ENCODE measurements at regions not wholly inside any gene's neighbourhood (a gene's known extent, or its start where the extent isn't known, plus 50 kb on each side); places are given as distances from the start of the nearest gene placed in this dataset.

GRCh38 chr10:61130366-61130765 lies 186.4 kb upstream of the RHOBTB1 start:
- Histone ChIP-seq H2BK120ac (ENCODE audit: low read depth, low read length) (no peak overlapping the region), H3K14ac (ENCODE audit: low read length) (no peak overlapping the region), H2AFZ (ENCODE audit: low read length) (no peak overlapping the region), H3K9me3 (replicated peaks in 1 of 2; ENCODE audit: control insufficient read depth in 2 of 2, insufficient read depth in 1 of 2, low read depth in 1 of 2, low read length in 2 of 2) (peaks cover 0 to 3% of the 10 kb centered on the region in 2 donors), H3K9ac (ENCODE audit: low read depth, low read length, poor library complexity) (no peak overlapping the region), H3K4me2 (ENCODE audit: insufficient read depth, low read length, poor library complexity, severe bottlenecking) (no peak overlapping the region), H2BK5ac (ENCODE audit: low read length) (no peak overlapping the region), H3K79me1 (ENCODE audit: low read depth, low read length) (no peaks in the 10 kb centered on the region), H3K27me3 (ENCODE audit: control insufficient read depth in 3 of 3, insufficient read depth in 3 of 3, low read depth in 1 of 3, low read length in 3 of 3) (no peaks in the 10 kb centered on the region), H3K4ac (ENCODE audit: low read length) (no peak overlapping the region), H4K8ac (ENCODE audit: low read depth, low read length) (no peak overlapping the region), H3K27ac (replicated peaks; ENCODE audit: low read length) (no peak overlapping the region), H4K91ac (ENCODE audit: low read depth, low read length, poor library complexity) (no peak overlapping the region), H3K4me3 (ENCODE audit: low read length in 2 of 2) (no peak overlapping the region), H2BK12ac (ENCODE audit: low read length) (no peak overlapping the region), H2BK15ac (ENCODE audit: low read length) (no peak overlapping the region), H3K23ac (ENCODE audit: low read depth, low read length, poor library complexity) (no peak overlapping the region), H2AK5ac (ENCODE audit: low read depth, low read length) (no peak overlapping the region), H3K4me1 (ENCODE audit: control insufficient read depth in 2 of 2, insufficient read depth in 1 of 2, low read depth in 1 of 2, low read length in 2 of 2) (no peaks in the 10 kb centered on the region), H3K18ac (ENCODE audit: low read length) (no peak overlapping the region), H3K36me3 (replicated peaks in 1 of 2; ENCODE audit: control insufficient read depth in 2 of 2, insufficient read depth in 2 of 2, low read length in 2 of 2) (no peaks in the 10 kb centered on the region)
- no CpG with 5 or more reads among the region's 1 CpG for WGBS, 2 donors (ENCODE audit: extremely low coverage in 2 of 2, insufficient read length in 2 of 2, insufficient replicate concordance in 1 of 2)
- no peak for DNase-seq (ENCODE audit: low spot score)

GRCh38 chr10:61128196-61128595 lies 184.2 kb upstream of the RHOBTB1 start:
- no peak overlapping the region for H2AFZ ChIP-seq (ENCODE audit: low read length)
- no peak overlapping the region for H3K27ac ChIP-seq (replicated peaks; ENCODE audit: low read length)
- H3K36me3 ChIP-seq (replicated peaks in 1 of 2; ENCODE audit: control insufficient read depth in 2 of 2, insufficient read depth in 2 of 2, low read length in 2 of 2) = no peaks in the 10 kb centered on the region
- no peaks in the 10 kb centered on the region for H3K79me1 ChIP-seq (ENCODE audit: low read depth, low read length)
- H3K23ac ChIP-seq (ENCODE audit: low read depth, low read length, poor library complexity) = no peak overlapping the region
- no peak overlapping the region for H2BK5ac ChIP-seq (ENCODE audit: low read length)
- no peak overlapping the region for H2BK120ac ChIP-seq (ENCODE audit: low read depth, low read length)
- no peak overlapping the region for H3K4ac ChIP-seq (ENCODE audit: low read length)
- no peak overlapping the region for H3K4me2 ChIP-seq (ENCODE audit: insufficient read depth, low read length, poor library complexity, severe bottlenecking)
- H3K18ac ChIP-seq (ENCODE audit: low read length) = no peak overlapping the region
- no peak for DNase-seq (ENCODE audit: low spot score)
- no peak overlapping the region for H3K4me3 ChIP-seq (ENCODE audit: low read length in 2 of 2)
- H2BK15ac ChIP-seq (ENCODE audit: low read length) = no peak overlapping the region
- no peak overlapping the region for H4K8ac ChIP-seq (ENCODE audit: low read depth, low read length)
- no peak overlapping the region for H3K14ac ChIP-seq (ENCODE audit: low read length)
- H3K9ac ChIP-seq (ENCODE audit: low read depth, low read length, poor library complexity) = no peak overlapping the region
- H4K91ac ChIP-seq (ENCODE audit: low read depth, low read length, poor library complexity) = no peak overlapping the region
- peaks cover 0 to 3% of the 10 kb centered on the region in 2 donors for H3K9me3 ChIP-seq (replicated peaks in 1 of 2; ENCODE audit: control insufficient read depth in 2 of 2, insufficient read depth in 1 of 2, low read depth in 1 of 2, low read length in 2 of 2)
- H2AK5ac ChIP-seq (ENCODE audit: low read depth, low read length) = no peak overlapping the region
- no peaks in the 10 kb centered on the region for H3K4me1 ChIP-seq (ENCODE audit: control insufficient read depth in 2 of 2, insufficient read depth in 1 of 2, low read depth in 1 of 2, low read length in 2 of 2)
- H2BK12ac ChIP-seq (ENCODE audit: low read length) = no peak overlapping the region
- H3K27me3 ChIP-seq (ENCODE audit: control insufficient read depth in 3 of 3, insufficient read depth in 3 of 3, low read depth in 1 of 3, low read length in 3 of 3) = no peaks in the 10 kb centered on the region

- no peaks in the 10 kb centered on the region for H3K79me1 ChIP-seq (ENCODE audit: low read depth, low read length)
- H3K4ac ChIP-seq (ENCODE audit: low read length) = no peak overlapping the region
- no peak overlapping the region for H2AFZ ChIP-seq (ENCODE audit: low read length)
- H3K9me3 ChIP-seq (replicated peaks in 1 of 2; ENCODE audit: control insufficient read depth in 2 of 2, insufficient read depth in 1 of 2, low read depth in 1 of 2, low read length in 2 of 2) = no peaks in the 10 kb centered on the region
- H3K36me3 ChIP-seq (replicated peaks in 1 of 2; ENCODE audit: control insufficient read depth in 2 of 2, insufficient read depth in 2 of 2, low read length in 2 of 2) = no peaks in the 10 kb centered on the region
- H3K14ac ChIP-seq (ENCODE audit: low read length) = no peak overlapping the region
- no peak overlapping the region for H3K9ac ChIP-seq (ENCODE audit: low read depth, low read length, poor library complexity)
- no peak overlapping the region for H4K8ac ChIP-seq (ENCODE audit: low read depth, low read length)
- no peak overlapping the region for H4K91ac ChIP-seq (ENCODE audit: low read depth, low read length, poor library complexity)
- H2BK5ac ChIP-seq (ENCODE audit: low read length) = no peak overlapping the region
- no peak overlapping the region for H2AK5ac ChIP-seq (ENCODE audit: low read depth, low read length)
- H3K23ac ChIP-seq (ENCODE audit: low read depth, low read length, poor library complexity) = no peak overlapping the region
- no CpG with 5 or more reads among the region's 3 CpGs for WGBS, 2 donors (ENCODE audit: extremely low coverage in 2 of 2, insufficient read length in 2 of 2, insufficient replicate concordance in 1 of 2)
- H2BK15ac ChIP-seq (ENCODE audit: low read length) = no peak overlapping the region
- no peaks in the 10 kb centered on the region for H3K27me3 ChIP-seq (ENCODE audit: control insufficient read depth in 3 of 3, insufficient read depth in 3 of 3, low read depth in 1 of 3, low read length in 3 of 3)
- no peak overlapping the region for H3K4me3 ChIP-seq (ENCODE audit: low read length in 2 of 2)
- no peaks in the 10 kb centered on the region for H3K4me1 ChIP-seq (ENCODE audit: control insufficient read depth in 2 of 2, insufficient read depth in 1 of 2, low read depth in 1 of 2, low read length in 2 of 2)
- H3K4me2 ChIP-seq (ENCODE audit: insufficient read depth, low read length, poor library complexity, severe bottlenecking) = no peak overlapping the region
- no peak overlapping the region for H2BK120ac ChIP-seq (ENCODE audit: low read depth, low read length)
- no peak overlapping the region for H2BK12ac ChIP-seq (ENCODE audit: low read length)
- no peak overlapping the region for H3K27ac ChIP-seq (replicated peaks; ENCODE audit: low read length)
- no peak overlapping the region for H3K18ac ChIP-seq (ENCODE audit: low read length)
- no peak for DNase-seq (ENCODE audit: low spot score)
Observed at GRCh38 chr10:61125560-61126170, 181.7 kb upstream of the RHOBTB1 start.

GRCh38 chr10:61124756-61125530 lies 181.0 kb upstream of the RHOBTB1 start:
- H3K36me3 ChIP-seq (replicated peaks in 1 of 2; ENCODE audit: control insufficient read depth in 2 of 2, insufficient read depth in 2 of 2, low read length in 2 of 2) = no peaks in the 10 kb centered on the region
- H2BK15ac ChIP-seq (ENCODE audit: low read length) = no peak overlapping the region
- no peak overlapping the region for H3K14ac ChIP-seq (ENCODE audit: low read length)
- no peak overlapping the region for H2AFZ ChIP-seq (ENCODE audit: low read length)
- H2BK5ac ChIP-seq (ENCODE audit: low read length) = no peak overlapping the region
- no peak overlapping the region for H3K23ac ChIP-seq (ENCODE audit: low read depth, low read length, poor library complexity)
- no peaks in the 10 kb centered on the region for H3K9me3 ChIP-seq (replicated peaks in 1 of 2; ENCODE audit: control insufficient read depth in 2 of 2, insufficient read depth in 1 of 2, low read depth in 1 of 2, low read length in 2 of 2)
- no peak overlapping the region for H3K4me3 ChIP-seq (ENCODE audit: low read length in 2 of 2)
- H3K4me2 ChIP-seq (ENCODE audit: insufficient read depth, low read length, poor library complexity, severe bottlenecking) = no peak overlapping the region
- H3K27ac ChIP-seq (replicated peaks; ENCODE audit: low read length) = no peak overlapping the region
- H3K18ac ChIP-seq (ENCODE audit: low read length) = no peak overlapping the region
- H3K4me1 ChIP-seq (ENCODE audit: control insufficient read depth in 2 of 2, insufficient read depth in 1 of 2, low read depth in 1 of 2, low read length in 2 of 2) = no peaks in the 10 kb centered on the region
- no peak overlapping the region for H2AK5ac ChIP-seq (ENCODE audit: low read depth, low read length)
- H3K4ac ChIP-seq (ENCODE audit: low read length) = no peak overlapping the region
- no peaks in the 10 kb centered on the region for H3K27me3 ChIP-seq (ENCODE audit: control insufficient read depth in 3 of 3, insufficient read depth in 3 of 3, low read depth in 1 of 3, low read length in 3 of 3)
- DNase-seq (ENCODE audit: low spot score) = no peak
- H3K9ac ChIP-seq (ENCODE audit: low read depth, low read length, poor library complexity) = no peak overlapping the region
- no peak overlapping the region for H4K91ac ChIP-seq (ENCODE audit: low read depth, low read length, poor library complexity)
- no peak overlapping the region for H4K8ac ChIP-seq (ENCODE audit: low read depth, low read length)
- H3K79me1 ChIP-seq (ENCODE audit: low read depth, low read length) = no peaks in the 10 kb centered on the region
- no CpG with 5 or more reads among the region's 6 CpGs for WGBS, 2 donors (ENCODE audit: extremely low coverage in 2 of 2, insufficient read length in 2 of 2, insufficient replicate concordance in 1 of 2)
- H2BK12ac ChIP-seq (ENCODE audit: low read length) = no peak overlapping the region
- H2BK120ac ChIP-seq (ENCODE audit: low read depth, low read length) = no peak overlapping the region
